ENCODE measurements at regions not wholly inside any gene's neighbourhood (a gene's known extent, or its start where the extent isn't known, plus 50 kb on each side); places are given as distances from the start of the nearest gene placed in this dataset.

GRCh38 chr5:3335301-3335700, 260.3 kb upstream of the IRX1 start:
- H3K4me3 ChIP-seq (ENCODE audit: low read depth, low read length): no peak overlapping the region
- no peak for DNase-seq (ENCODE audit: low read depth, low spot score)
- in situ Hi-C loops (cut with HindIII; ENCODE audit: low sequenced_read_pairs): no loop called here
- no peak for TF ChIP-seq CTCF (IDR thresholded peaks at IDR 0.05; ENCODE audit: low read depth, low read length)

- TF ChIP-seq CTCF (IDR thresholded peaks at IDR 0.05; ENCODE audit: low read depth, low read length): no peak
- in situ Hi-C loops (cut with HindIII; ENCODE audit: low sequenced_read_pairs): no loop called here
- DNase-seq (ENCODE audit: low read depth, low spot score): no peak
- H3K4me3 ChIP-seq (ENCODE audit: low read depth, low read length): no peak overlapping the region
Observed at GRCh38 chr5:3333836-3334235, 261.8 kb upstream of the IRX1 start.

GRCh38 chr5:3333105-3333504, 262.5 kb upstream of the IRX1 start:
- no peak for DNase-seq (ENCODE audit: low read depth, low spot score)
- no peak for TF ChIP-seq CTCF (IDR thresholded peaks at IDR 0.05; ENCODE audit: low read depth, low read length)
- no peak overlapping the region for H3K4me3 ChIP-seq (ENCODE audit: low read depth, low read length)
- in situ Hi-C loops (cut with HindIII; ENCODE audit: low sequenced_read_pairs): no loop called here

- H3K4me3 ChIP-seq (ENCODE audit: low read depth, low read length): no peak overlapping the region
- in situ Hi-C loops (cut with HindIII; ENCODE audit: low sequenced_read_pairs): no loop called here
- no peak for DNase-seq (ENCODE audit: low read depth, low spot score)
- no peak for TF ChIP-seq CTCF (IDR thresholded peaks at IDR 0.05; ENCODE audit: low read depth, low read length)
Observed at GRCh38 chr5:3331819-3332218, 263.8 kb upstream of the IRX1 start.

- no peak overlapping the region for H3K4me3 ChIP-seq (ENCODE audit: low read depth, low read length)
- DNase-seq (ENCODE audit: low read depth, low spot score): no peak
- TF ChIP-seq CTCF (IDR thresholded peaks at IDR 0.05; ENCODE audit: low read depth, low read length): no peak
- in situ Hi-C loops (cut with HindIII; ENCODE audit: low sequenced_read_pairs): no loop called here
Observed at GRCh38 chr5:3330442-3330841, 265.2 kb upstream of the IRX1 start.

DNA sequence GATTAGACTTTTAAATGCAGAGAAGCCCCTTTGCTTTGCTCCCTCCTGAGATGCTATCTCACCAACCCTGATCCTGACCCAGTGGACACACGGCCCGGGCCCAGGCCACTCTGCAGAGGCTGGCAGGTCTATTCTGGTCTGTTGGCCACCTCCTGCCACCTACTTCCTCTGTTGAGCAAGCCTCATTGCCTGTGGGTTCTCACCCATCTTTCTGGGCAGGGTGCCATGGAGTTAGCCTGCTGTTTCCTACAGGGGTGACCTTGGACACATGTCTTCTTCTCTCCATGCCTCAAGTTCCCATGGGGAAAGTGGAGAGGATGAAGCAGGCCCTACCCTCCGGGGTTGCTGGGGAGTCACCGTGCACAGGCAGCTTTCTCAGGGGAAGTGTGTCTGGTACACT, 266.2 kb upstream of the IRX1 start:
- in situ Hi-C loops (cut with HindIII; ENCODE audit: low sequenced_read_pairs): no loop called here
- TF ChIP-seq CTCF (IDR thresholded peaks at IDR 0.05; ENCODE audit: low read depth, low read length): no peak
- DNase-seq (ENCODE audit: low read depth, low spot score): no peak
- no peak overlapping the region for H3K4me3 ChIP-seq (ENCODE audit: low read depth, low read length)

DNA sequence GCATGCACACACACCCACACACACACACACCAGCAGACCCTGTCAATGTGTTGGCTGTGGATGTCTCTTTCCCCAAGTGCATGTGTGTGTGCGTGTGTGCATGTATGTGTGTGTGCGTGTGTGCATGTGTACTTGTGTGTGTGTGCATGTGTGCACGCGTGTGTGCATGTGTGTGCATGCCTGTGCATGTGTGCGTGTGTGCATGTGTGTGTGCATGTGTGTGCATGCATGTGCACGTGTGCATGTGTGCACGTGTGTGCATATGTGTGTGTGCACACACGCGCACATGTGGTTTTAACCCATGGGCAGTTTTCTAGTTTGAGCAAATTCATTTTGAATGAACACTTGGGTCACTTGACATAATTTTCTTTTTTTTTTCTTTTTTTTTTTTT, 268.8 kb upstream of the IRX1 start:
- DNase-seq (ENCODE audit: low read depth, low spot score): no peak
- TF ChIP-seq CTCF (IDR thresholded peaks at IDR 0.05; ENCODE audit: low read depth, low read length): no peak
- no peak overlapping the region for H3K4me3 ChIP-seq (ENCODE audit: low read depth, low read length)
- in situ Hi-C loops (cut with HindIII; ENCODE audit: low sequenced_read_pairs): no loop called here

Data from astrocyte of the spinal cord (primary cell).